ENCODE measurements at regions not wholly inside any gene's neighbourhood (a gene's known extent, or its start where the extent isn't known, plus 50 kb on each side); places are given as distances from the start of the nearest gene placed in this dataset.
"Not testable (repeated sequence)": the region's sequence is repeated elsewhere in the genome, so short reads cannot be mapped to it uniquely, and the experiment has no call there.

DNA sequence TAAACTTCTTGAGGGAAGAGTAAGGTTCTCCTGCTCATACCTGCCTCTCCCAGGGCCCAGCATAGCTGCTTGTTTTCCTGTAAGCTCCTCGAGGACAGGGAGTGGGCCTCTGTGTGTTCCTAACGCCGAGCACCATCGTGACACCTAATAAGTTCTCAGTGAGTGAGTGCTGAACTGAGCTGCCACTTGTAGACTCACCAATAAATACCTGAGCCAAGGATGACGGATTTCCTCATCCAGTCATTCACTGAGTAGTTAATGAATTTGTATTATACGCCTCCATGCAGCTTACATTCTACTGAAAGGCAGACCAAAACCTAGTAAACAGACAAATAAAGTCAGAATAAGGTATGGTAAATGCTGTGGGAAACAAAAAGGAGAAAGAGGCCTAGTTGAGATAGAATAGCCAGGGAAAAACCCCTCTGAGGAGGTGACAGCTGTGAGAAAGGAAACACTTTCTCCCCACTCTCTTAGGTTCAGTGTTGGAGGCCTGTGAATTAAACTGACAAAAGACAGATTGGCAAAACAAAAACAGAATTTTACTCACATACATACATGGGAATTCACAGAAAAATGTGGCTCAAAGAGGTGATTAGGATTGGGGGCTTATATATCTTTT, 138.6 kb downstream of the B3GNT2 start:
- DNase-seq (ENCODE audit: low read depth, low spot score): no peak

DNA sequence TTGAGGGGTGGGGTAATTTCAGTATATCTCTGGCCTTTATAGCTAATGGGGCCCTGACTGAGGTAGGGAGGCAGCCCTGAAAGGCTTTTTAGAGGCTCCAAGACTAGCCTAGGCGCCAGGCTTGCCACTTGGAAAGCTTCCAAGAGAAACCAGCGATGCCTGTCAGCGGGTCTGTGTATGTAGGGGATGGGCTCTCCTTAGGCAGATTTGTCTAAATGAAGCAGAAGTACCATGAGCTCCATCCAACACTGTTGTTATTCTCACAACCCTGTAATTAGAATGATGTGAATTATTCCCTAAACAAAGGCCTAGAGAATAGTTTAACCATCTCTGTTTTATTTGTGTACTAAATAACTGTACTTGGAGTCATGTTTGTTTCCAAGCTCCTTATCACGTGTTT, 138.1 kb downstream of the B3GNT2 start:
- peak; percentile 11 for DNase-seq (ENCODE audit: low read depth, low spot score)

DNA sequence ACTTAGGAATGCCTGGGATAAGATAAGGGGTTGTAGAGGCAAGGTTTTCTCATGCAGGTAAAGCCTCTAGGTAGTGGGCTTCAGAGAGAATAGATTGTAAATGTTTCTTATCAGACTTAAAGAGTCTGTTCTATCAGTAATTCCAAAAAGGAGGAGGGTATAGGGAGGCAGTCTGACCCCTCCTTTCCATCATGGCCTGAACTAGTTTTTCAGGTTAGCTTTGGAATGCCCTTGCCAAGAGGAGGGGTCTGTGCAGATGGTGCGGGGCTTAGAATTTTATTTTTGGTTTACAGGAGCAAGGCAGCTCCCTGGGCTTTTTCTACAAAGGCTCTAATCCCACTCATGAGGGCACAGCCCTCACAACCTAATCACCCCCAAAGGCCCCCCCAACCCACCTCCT, 135.0 kb downstream of the B3GNT2 start:
- DNase-seq (ENCODE audit: low read depth, low spot score): no peak

DNA sequence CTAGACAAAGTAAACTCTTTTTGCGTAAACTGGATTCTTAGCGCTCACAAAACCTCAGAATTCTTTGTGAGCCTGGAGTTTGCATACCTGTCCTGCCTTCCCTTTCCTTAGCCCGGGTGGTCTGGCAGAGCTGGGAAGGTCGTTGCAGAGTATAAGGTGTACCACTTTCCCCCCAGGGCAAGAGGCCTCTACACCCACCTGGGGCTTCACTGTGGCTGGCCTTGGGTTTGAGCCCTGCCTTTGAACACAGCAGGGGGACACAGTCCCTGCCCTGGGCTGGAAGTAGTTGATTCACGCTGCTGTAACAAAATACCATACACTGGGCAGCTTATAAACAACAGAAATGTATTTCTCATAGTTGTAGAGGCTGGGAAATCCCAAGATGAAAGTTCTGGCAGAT, 133.9 kb downstream of the B3GNT2 start:
- DNase-seq (ENCODE audit: low read depth, low spot score): no peak

DNA sequence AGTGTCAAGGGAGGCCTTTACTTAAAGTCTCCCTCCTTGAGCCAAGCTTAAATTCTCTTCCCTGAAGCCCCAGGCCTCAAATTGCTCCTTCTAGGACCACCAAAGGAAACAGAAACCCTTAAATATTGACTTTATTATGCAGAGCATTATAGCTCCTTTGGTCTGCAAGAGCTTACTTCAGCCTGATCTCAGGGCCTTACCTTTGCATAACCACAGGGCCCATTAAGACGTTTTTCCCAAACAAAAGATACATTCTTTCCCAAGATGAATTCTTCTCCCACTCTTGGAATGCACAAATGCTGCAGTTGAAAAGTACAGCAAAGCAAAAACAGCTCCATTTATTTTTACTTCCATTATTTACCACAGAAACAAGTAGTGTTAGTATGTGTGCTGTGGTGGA, 130.8 kb downstream of the B3GNT2 start:
- DNase-seq (ENCODE audit: low read depth, low spot score): peak; percentile 17

DNA sequence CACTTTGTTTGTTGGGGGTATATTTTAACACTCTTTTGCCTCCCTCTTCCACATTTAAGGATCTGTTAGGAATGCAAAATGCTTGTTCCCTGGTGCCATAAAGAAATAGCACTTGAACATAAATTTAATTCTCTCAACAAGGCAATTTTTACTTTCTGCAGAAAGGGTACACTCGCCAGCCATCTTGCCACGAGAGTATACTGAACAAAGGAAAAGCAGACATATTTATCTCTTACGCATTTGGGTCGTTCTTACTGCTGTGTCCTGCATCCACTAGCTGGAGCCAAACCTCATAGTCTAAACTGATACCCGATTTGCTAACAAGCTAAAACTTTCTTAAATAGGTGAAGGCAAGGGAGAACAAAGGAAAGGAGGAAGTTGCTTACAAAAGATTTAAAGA, 129.5 kb downstream of the B3GNT2 start:
- no peak for DNase-seq (ENCODE audit: low read depth, low spot score)

DNA sequence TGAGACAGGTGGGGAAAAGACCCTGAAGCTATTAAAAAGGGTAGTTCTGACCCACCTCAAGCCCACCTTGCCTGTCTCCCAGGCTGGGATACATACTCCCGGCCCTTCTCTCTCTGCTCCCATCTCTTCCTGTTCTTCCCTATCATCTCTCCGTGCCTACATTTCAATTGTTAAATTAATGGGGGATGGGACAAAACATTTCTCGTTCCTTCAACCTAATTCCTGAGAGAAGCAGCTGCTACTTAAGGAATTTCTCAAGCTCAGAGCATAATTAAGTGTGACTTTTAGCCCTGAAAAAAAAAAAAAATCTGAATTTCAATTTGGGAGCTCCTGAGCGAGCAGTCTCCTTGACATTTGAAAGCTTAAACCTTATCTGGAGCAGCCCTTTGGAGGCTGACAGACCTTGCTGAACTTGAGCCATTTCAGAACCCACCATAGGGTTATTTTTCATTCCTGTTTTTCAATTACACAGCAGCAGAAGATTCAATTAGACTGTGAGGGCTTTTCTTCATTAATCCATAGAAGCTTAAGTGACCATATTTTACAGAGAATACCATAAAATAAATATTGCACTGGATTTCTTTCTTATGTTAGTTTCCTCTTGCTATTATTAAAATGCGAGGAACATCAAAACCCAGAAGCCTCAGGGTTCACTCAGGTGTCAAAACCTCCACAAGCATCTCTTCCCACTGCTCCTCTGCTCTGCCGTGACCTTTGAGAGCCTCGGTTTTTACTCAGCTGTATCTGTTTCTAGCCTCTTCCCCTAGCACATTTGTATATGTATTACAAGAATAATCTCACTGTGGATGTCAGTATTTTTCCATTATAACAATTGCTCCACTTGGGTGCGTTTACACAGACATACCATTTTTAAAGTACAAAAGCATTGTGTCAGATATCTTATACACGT, 125.7 kb downstream of the B3GNT2 start:
- DNase-seq (ENCODE audit: low read depth, low spot score): no peak

DNA sequence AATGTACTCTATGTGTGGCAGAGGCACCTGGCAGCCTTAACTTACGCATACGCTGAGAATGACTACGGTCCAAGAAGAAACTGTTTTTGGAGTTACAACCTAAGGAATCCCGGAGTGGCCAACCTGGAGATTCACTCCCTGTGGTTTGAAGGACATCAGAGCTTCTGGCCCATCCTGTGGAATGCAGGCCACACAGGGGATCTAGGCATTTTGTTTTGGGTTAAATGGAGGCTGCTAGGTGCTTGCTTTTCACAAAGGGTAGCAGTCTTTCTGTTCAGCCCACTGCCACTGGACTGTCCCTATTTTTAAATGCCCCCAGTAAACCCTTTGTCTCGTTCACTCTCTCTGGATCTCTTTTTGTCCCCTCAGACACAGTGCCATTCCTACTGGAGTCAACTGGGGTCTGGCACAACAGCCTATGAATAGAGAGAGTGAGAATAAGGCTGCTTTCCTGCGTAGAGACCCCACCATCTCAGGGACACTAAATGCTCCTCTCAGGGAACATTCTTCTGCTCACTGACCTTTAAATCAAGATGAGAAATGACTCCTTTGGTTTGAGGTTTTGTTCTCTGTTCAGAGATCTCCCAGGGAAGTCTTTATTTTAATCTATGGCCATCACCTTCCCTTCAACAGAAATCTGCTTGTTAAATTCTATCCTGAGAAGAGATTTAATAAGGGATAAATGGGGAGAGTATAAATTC, 124.9 kb downstream of the B3GNT2 start:
- no peak for DNase-seq (ENCODE audit: low read depth, low spot score)

DNA sequence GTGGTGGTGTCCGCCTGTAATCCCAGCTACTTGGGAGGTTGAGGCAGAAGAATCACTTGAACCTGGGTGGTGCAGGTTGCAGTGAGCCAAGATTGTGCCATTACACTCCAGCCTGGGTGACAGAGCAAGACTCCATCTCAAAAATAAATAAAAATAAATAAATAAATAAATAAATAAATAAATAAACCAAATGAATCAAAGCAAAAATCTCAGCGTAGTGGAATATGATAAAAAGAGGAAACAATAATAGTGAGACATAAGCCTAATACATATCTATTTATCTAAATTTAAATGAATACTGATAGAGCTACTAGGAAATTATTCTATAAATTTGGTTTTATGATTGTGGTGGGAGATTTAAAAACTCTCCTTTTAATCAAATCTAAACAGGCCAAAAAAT, 124.2 kb downstream of the B3GNT2 start:
- DNase-seq (ENCODE audit: low read depth, low spot score): not testable (repeated sequence)

DNA sequence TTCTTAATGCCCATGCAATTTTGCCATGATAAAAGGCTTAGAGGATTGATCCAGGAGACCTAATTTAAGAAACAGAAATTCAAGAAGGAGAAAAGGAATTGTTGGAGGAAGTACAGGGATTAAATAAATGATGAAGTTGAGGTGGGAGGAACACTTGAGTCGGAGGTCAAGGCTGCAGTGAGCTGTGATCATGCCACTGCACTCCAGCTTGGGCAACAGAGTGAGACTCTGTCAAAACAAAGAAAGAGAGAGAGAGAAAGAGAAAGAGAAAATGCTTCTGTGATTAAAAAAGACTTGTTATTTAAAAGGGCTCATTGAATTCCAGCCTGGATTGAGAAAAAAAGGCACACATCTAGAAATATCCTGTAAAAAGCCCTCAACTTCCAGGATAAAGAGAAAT, 123.2 kb downstream of the B3GNT2 start:
- DNase-seq (ENCODE audit: low read depth, low spot score): no peak

DNA sequence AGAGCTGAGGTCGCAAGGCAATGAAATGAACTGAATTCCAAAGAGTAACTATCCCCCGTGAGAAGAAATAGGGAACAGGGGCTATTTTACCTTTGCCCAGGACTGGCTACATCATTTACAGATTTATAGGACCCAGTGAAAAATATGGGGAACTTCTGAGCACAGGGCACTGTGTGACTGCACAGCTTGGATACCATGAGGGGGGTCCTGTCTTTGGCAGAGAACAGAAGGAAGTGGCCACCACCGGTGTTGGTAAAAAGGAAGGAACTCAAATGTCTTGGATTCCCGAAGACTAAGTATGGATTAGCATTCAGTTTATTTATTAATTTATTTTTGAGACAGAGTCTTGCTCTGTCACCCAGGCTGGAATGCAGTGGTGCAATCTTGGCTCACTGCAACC, 119.6 kb downstream of the B3GNT2 start:
- DNase-seq (ENCODE audit: low read depth, low spot score): no peak

DNA sequence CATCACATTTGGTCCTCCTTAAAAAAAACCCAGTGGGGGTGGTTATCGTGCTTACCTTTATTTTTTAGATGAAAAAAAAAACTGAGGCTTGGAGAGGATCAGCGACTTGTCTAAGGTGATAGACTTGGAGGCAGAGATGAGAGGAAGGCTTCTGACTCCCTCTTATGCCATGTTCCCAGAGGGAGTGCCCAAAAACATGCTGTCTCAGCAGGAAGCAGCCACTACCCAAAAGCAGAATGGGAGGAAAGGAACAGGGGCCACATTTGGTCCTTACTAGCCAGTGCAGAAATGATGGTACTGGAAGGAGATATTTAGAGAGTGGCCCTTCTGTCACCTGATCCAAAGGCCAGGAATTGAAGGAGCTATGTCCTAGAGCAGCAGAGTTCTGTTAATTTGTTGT, 118.4 kb downstream of the B3GNT2 start:
- no peak for DNase-seq (ENCODE audit: low read depth, low spot score)

DNA sequence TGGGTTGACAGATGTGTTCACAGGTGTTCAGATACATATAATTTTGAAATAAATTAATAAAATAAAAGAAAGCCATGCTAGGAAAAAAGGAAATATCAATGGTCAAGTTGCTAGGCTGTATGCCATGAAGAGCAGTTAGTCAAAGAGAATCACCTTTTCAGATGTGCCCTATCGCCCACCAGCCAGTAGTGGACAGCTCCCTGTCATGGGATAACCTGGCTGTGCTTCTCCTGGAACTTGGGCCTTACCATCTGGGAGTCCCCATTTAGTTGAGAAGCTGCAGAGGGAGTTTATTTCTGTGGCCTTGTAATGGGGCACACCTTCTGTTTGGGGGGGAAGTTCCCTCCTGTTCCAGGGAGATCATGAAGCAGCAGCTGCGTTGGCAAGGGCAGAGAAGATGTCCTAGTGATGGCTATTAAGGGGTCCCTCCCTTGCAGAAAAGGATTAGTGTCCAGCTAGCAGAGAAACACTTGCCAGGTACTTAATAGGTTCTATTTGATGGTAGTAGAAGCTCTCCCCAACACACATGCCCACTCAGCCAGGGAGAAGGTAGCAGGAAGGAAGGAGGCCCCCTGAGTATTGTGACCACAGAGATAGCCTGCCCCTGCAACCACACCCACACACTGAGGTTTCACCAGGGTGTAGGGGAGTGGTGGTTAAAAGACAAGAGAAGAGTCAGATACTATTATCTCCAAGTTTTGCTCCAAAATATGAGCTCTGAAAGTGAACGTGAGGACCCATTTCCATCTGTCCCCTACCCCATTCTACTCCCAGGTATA, 117.7 kb downstream of the B3GNT2 start:
- no peak for DNase-seq (ENCODE audit: low read depth, low spot score)

DNA sequence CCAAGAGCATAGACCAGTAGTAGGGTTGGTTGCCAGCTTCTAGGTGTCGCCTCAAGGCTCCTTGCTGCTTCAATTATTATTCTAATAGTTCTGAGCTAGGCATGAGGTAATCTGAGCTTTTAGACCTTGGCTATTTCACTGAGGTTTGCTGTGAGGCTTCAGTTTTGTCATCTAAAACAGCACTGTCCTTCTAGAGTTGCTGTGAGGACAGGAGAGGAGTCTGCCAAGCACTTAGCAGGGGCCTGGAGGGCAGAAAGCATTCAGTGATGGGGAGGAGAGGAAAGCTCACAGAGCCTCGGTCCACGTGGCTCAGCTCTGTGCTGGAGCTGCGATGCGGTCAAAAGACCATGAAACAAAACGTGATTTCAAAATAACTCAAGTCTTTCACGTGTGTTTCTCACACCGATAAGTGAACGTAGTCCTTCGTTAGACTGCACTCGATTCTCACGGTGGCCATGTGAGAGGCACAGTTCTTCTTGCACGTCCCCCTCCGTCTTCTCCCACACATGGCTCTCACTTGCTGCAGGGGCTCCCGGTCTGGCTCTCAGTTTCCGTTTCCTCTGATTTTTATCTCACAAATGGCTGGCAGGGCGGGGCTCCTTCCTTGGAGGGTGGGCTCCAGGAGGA, 113.7 kb downstream of the B3GNT2 start:
- DNase-seq (ENCODE audit: low read depth, low spot score): no peak

DNA sequence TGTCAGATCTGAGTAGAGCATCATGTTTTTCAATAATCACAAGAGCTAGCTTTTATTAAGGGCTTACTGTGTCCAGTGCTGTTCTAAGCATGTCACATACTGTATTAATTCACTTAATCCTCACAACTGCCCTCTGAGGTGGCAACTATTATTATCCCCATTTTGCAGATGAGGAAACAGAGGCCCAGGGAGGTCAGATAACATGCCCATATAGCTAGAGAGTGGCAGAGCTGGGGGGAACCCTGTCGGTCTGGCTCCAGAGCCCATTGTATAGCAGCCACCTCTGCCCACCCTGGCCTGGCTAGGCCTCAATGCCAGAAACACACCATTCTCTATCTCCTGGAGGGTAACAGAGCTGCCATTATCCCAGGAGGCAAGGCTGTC, 113.2 kb downstream of the B3GNT2 start:
- no peak for DNase-seq (ENCODE audit: low read depth, low spot score)

DNA sequence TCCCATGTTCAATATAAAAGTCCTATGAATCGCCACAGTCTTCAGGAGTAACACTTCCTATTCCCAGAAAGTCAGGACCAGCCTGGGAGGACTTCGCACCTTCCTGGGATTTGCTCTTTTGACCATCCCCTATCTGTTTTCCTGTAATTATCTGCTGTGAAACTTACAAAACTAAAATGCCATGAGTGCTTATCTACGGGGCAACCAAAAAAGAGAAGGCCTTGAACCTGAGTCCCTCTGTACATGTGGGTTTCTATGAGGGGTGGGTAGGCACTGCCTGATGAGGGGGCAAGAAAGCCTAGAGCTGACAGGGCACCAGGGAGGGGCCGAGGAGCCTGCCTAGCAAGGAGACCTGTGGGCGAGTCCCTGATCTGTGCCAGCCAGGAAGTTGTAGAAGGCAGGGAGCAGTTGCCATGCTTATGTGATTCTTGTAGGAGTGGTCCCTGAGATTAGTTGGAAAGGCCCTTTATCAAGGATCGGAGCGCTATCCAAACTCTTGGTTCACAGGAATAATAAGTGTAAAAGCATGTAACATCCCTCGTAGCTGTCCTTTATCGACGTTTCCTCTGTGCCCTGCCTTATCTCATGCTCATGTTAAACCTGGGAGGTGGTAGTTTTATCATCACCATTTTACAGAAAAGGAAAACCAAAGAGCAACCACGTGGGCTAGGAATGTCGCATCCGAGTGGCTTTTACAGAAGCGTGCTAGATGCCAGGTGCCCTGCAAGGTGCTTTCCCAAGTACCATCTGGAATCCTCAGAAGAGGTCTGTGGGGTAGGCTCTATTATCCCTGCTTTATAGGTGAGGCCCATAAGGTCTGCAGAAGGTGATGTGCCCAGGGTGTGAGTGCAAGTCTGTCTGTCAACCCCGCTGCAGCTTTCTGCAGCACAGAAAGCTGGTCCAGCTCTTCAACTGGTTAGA, 111.8 kb downstream of the B3GNT2 start:
- DNase-seq (ENCODE audit: low read depth, low spot score): no peak

DNA sequence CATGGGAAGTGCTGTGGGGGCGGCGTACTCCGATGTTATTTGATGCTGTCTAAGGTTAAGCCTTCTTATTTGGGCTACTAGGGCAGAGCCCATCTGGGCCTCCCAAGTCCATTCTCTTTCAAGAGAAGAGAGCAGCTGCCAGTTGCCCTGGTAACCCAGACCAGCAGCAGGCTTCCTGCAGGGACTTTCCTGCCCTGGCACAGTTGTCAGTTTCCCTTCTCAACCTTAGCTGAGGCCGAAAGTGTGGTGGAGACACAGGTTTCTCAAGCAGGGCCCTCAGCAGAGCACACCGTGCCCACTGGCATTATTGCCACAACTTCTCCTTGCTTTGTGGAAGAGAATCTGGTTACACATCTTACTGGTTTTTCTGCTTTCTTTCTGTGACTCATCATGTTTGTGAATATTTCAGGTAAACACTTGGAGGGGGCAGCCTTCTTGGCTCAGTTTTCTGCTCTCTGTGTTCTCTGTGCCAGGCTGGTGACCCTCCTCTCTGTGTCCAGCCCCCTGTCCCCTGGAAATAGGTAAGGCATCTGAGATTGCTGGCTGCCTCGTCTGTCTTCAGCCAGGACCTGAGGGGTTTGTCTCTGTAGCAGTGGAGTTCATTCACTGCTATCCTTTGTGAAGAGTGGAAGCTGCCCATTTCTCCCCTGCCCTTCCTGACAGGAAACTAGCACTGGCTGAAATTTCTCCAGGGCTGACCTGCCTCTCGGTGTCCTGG, 111.0 kb downstream of the B3GNT2 start:
- peak; percentile 58 for DNase-seq (ENCODE audit: low read depth, low spot score)

DNA sequence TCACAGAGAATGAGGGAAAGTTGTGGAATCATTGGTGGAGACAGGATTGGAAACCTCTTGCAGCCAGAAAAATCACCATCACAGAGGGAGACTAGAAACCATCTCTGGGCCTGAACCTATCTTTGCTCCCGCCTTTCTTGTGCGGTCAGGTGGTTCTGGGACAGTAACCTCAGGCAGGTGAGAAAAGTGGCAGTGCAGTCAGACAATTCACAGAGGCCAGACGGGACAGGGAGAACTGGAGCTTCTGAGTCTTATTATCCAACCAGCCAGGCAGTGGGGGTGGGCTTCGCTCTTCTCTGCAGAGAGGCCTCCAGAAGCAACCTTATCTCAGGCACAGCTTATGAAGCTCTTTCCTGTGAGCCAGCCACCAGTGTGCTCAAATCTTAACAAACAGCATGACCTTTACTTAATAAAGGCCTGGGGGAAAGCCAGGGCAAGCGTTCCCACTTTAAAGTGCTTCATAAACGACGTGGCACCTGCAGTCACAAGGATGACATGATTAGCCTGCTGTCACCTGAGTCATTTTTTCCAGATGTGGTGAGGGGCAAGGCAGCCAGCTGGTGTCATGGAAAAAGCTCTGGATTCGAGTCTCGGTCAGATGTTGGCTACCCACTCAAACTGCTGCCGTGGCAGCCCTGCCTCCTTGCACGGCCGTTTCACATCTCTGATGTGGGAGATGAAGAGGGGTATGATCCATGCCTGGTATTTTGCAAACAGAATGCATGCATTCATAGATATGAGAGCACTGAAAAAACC, 109.7 kb downstream of the B3GNT2 start:
- no peak for DNase-seq (ENCODE audit: low read depth, low spot score)
